Astrocyte of the hippocampus (primary cell): ENCODE measurements at regions not wholly inside any gene's neighbourhood (a gene's known extent, or its start where the extent isn't known, plus 50 kb on each side); places are given as distances from the start of the nearest gene placed in this dataset.
"Not testable (repeated sequence)": the region's sequence is repeated elsewhere in the genome, so short reads cannot be mapped to it uniquely, and the experiment has no call there.

Experiments used
- DNase-seq: peaks from one replicate; pipeline ENCODE4 v3.0.0; 2011; ENCODE audit warnings: low read depth, low spot score

DNA sequence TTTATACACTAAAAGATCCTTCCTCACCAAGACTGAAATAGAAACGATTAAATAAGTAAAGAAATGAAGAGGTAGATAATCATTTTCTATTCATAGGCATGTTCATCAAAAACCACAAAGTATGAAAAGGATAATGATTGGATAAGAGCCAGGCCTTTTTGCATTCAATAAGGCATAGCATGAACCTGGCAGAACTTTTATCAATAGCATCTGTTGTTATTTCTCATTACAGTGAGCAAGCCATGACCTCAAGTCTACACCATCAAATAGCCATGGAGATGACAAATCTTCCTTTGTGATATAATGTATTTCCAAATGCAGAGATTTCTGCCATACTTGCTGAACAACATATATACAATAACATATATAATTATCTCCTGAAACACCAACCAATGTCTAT, 206.0 kb upstream of the SLC7A11 start:
- DNase-seq: no peak

DNA sequence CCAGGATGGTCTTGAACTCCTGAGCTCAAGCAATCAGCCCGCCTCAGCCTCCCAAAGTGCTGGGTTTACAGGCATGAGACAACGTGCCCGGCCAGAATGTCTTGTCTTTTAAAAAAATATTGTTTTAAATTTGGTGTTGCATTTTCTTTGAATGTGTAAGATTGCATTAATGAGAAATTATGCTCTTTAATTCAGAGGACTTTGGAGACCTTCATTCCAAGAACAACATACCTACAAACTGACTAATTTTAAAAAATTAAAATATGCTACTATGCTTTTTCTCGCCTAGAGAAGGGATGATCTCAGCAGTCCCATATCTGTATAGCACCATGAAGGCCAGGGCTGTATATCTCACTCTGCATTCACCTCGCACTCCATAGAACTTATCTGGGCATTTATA, 204.3 kb upstream of the SLC7A11 start:
- peak; percentile 35 for DNase-seq

DNA sequence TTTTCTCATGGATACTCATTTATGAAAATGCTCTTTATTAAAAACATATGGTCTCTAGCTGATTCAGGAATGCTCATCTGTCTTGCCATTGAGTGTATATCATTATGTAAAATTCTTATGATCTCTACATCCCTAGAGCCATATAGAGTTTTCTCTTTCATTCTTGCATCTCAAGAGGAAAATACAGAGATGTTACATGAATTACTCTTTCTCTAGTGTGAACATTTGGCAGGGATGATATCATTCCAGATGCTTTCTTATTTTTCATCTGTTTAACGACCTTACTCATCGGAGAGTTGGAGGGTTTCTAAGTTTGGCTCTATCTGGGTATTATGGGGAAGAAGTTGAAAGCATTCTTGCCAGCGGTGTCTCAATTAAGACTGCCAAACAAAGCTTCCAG, 202.9 kb upstream of the SLC7A11 start:
- DNase-seq: no peak

DNA sequence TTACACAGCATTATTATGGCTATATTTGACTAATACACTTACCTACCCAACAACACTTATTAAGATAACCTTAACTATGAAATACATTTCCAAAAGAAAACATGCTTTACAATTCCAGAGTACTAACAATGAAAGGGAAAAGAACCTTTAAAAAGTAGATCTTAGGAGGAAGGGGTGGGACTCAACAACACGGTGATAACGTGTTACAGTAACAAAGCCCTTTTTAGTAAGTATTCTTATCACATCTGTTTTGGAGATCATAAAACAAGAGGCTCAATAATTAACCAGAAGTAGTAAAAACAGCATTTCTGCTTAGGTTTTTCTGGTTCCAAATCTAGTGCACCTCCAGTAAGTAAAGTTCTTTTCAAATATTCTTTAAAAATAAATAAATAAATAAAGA, 202.1 kb upstream of the SLC7A11 start:
- no peak for DNase-seq

DNA sequence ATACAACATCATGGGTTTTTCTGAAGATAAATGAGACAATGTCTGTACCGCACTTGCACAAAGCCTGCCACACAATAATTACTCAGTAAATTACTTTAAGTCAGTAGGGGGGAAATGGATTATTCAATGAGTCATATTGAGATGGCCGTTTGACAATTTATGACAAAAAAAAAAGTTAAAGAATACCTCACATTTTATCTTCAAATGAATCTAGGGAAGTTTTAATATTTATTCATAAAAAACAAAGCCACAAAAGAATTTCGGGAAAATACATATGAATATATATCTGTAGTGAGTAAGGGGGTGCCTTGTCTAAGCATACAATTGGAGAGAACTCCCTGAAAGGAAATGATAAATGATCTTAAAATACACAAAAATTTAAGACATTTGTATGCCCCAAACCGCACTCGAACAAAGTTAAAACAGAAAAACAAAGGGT, 197.0 kb upstream of the SLC7A11 start:
- DNase-seq: peak; percentile 18

DNA sequence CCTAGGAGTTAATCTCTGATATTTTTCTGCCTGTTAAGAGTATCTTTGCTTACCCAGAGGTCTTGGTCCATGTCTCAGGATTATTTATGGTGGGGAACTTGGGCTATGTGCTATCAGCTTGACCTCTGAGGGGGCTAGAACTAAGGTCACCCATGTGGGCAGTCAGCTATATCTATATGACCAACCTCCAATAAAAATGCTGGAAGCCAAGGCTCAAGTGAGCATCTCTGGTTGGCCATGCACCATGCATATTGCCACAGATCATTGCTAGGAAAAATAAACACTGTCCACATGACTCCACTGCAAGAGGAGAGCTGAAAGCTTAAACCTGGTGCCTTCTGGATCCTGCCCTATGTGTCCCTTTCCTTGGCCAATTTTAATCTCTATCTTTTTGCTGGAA, 196.5 kb upstream of the SLC7A11 start:
- DNase-seq: peak; percentile 14

DNA sequence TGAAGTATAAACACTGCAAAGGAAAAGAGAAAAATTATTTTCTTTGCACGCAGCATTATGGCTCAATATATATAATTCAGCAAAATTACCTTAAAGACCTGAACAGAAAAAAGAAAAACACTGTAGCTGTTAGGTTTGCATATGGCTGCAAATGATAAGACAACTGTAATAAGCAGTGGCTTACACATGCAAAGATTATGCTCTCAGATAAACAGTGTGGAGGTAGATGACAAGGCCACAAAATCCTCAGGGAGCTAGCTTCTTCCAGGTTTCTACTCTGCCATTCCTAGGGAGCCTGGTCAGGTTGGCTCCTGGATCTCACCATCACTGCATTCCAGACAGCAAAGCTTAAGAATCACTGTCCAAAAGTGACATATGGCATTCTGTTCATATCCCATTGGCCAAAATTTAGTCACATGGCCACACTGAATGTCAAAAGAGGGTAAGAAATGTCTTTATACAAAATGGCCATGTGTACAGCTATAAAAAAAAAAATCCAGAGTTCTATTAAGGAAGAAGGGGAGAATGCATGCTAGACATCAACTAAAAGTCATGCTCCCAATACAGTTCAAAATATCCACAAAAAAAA, 195.2 kb upstream of the SLC7A11 start:
- no peak for DNase-seq

DNA sequence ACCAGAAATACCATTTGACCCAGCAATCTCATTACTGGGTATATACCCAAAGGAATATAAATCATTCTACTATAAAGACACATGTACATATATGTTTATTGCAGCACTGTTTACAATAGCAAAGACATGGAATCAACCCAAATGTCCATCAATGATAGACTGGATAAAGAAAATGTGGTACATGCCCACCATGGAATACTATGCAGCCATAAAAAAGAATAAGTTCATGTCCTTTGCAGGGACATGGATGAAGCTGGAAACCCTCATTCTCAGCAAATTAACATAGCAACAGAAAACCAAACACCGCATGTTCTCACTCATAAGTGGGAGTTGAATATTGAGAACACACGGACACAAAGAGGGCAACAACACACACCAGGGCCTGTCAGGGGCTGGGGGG, 193.6 kb upstream of the SLC7A11 start:
- not testable (repeated sequence) for DNase-seq

DNA sequence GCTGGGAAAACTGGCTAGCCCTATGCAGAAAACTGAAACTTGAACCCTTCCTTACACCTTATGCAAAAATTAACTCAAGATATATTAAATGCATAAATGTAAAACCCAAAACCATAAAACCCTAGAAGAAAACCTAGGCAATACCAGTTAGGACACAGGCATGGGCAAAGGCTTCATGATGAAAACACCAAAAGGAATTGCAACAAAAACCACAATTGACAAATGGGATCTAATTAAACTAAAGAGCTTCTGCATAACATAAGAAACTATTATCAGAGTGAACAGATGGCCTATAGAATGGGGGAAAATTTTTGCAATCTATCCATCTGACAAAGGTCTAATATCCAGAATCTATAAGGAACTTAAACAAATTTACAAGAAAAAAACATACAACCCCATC, 192.9 kb upstream of the SLC7A11 start:
- not testable (repeated sequence) for DNase-seq

DNA sequence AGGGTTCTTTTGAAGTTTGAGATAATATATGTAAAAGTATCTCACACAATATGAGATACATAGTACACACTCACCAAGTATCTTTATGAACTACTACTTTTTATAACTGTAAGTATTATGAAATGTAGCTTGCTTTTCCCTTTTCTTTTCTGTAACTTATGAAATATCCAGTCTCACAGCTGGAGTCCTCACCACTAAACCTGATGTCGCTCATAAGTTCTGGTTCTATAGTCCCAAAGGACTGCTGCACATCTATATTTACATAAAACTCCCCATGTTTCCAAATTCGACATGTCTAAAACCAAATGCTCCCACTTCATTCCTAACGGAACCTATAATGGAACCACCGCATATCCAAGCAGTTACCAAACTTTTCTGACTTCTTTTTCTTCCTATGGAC, 186.5 kb upstream of the SLC7A11 start:
- no peak for DNase-seq

DNA sequence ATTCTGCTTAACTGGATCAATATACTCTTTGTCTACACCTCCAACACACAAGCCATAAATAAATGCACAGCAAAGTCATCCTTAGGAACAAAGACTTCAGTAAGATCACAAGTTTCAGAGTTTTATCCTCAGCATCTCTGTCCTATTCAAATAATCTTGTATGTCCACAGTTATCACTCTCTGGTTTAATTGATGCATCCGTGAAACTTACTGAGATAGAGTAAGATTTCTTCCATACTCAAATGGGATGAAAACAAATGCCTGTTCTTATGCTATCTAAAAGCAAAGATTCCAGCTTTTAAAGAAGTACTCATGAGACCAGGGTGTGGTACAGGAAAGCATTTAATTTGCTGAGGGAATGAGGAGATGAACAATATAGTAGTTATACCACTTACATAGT, 184.6 kb upstream of the SLC7A11 start:
- no peak for DNase-seq

DNA sequence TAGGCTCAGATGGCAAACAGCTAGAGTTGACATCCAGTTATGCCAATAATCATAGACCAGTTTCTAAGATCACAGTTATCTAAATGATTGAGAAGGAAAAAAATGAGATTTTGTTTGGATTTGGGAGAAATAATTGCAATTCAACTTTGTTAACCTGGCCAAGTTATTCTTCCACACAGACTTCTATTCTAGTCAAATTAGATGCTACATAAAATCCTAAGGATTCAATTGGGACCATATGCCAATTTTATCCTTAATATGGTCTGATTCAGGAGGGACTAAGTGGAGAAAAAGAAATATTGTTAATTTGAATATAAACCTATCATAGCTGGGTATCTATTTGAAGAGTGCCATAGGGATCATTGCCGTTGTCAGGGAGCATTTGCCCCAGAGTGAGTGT, 178.3 kb upstream of the SLC7A11 start:
- DNase-seq: no peak

DNA sequence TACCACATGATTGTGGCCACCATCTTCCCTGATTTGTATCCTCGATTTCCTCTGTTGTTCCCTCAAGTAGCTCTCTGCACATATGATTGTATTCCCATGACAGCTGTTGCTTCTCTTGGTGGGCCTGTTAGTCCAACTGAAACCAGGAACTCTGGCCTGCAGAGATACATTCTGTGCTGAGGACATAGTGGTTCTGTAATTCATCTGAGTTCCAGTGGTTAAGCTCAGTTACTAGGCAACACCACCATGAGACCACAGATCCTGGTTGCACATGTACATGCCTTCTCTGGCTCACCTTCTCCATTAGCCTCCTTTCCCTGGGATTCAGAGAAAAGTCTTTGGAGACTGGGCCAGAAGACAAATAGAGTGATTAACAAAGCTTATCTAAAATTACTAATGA, 172.1 kb upstream of the SLC7A11 start:
- DNase-seq: peak; percentile 29

DNA sequence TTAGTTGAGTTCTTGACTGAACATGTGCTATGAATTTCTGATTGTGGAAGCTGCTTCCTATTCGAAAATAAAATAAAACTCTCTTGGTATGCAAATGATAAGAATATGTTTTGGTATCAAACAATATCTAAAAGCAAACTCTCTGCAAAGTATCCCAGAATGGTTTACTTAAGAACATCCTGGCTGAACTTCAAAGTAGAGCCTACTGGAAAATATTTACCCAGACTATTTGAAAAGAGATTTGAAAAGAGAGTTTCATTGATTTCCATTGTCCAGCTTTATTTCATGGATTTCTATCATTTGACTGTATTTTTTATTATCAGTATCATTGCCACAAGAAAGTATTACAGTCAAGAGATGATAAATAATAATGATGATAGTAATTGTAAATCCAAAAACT, 171.1 kb upstream of the SLC7A11 start:
- no peak for DNase-seq

DNA sequence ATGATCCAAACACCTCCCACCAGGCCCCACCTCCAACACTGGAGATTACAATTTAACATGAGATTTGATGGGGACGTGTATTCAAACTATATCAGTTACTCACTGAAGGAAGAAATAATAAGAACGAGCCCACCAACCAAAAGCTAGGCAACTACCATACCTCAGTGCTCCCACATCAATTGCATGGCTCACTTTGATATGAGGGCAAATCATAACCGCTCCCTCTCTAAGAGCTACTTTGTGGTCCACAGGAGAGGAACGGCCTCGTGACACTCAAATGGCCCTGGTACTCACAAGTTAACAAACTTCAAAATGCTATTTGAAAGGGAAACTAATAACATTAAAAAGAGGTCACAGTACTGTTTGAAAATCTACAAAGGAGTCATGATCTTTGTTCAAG, 170.7 kb upstream of the SLC7A11 start:
- no peak for DNase-seq

DNA sequence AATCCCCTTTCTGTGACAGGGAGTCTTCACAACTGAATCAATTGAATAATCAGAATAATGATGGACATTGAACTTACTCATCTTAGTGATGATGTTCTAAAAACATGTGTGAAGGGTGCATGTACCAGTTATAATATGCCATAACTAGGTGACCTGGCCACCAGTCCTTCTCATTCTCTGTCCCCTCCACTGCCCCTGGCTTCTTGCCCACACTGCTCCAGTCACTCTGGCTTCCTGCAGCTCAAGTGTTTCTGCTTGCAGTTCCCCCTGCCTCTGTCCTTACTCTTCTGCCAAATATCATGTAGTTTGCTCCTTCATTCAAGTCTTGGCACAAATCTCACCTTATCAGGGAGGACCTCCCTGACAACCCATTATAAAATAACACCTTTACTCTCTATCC, 168.1 kb upstream of the SLC7A11 start:
- no peak for DNase-seq

DNA sequence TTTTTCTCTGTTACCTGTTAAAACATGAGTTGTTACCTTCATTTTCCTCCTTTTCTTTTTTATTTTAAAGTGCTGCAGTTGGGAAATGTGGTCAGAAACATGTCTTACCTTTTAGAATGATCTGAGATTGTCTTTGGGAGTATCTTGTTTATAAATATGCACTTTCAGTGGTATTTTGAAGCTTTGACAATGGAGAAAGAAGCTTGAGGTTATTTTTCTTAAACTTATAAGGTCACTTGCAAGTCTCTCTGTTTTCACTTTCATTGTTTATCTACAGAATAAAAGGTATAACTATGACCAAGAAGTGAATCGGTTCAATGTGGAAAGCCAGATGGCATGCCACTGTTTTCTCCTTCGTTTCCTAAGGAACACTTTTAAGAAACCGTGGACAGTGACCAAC, 167.5 kb upstream of the SLC7A11 start:
- DNase-seq: no peak

DNA sequence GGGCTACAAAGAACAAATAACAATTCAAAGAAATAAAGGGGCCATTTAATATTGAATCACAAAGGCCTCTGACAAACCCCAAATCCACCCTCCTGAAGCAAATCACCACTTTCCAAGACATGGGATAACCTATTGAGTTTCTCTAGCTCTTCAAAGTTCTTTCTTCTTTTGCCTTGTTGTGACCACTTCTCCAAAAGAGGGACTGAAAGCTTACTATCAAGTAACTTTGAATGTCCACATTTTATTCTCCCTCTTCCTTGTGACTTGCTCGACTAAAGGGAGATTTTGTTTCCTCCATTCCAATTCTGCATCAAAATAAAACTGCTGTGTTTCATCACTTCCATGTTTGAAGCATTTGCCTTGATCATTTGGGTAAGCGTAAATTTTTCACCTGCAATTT, 166.6 kb upstream of the SLC7A11 start:
- no peak for DNase-seq

DNA sequence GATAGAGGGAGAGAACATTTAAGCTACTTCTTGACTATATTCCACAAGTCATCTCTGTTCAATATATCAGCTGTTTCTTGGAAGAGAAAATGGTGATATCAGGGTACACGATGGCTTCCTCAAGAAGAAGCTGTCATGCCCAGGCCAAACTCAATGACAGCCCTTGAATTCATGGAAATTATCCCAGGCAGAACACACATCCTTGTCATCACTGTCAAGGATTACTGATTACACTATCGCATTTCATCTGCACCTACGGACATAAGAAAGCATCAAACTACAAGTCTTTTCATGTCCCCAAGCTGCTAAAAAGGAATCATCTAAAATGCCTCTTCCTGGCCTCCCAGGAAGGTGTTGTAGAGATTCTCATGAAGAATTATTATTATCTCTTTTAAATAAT, 165.2 kb upstream of the SLC7A11 start:
- no peak for DNase-seq

DNA sequence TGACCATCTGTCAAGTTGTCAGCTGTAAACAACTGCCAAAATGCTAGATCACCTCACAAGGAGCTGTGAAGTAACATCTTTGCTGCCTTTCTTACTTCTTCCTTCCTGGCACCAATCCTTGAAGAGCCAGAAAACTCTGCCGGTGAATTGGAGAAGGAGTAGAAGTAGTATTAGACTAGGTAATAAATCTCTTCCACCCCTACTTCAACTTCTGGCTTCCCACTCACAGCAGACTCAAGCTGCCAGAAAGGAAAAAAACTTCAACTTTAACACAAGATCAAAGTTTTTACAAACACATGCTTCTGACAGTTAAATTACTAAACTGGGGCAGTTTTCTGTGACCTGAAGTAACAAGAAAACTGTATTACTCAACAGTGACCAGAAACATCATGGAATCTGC, 164.7 kb upstream of the SLC7A11 start:
- no peak for DNase-seq

DNA sequence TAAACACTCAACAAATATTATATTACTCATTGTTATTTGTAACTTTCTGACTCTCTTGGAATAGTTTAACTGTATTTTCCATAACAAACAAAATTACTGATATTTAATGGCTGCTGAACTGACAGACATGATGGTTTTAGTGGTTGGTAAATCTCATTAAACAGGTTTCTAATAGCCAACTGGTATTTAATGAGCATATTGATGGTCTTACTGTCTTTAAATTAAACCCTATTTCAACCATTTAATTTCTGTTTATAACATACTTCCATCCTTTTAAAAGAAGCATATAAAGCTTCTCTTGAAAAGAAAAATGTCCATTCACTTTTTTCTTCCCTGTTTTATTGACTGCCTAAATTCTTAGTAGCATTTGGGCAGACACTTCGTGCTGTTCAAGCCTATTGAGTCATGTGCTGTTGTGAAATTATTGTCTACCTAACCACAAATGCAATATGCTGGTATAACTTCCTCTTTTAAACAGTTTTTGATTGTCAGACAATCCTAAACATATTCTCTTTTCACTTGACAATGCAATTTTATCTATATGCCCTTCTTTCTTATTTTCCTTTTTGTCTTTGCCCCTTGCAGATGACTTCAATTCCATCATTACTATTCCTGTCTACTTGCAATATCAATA, 163.9 kb upstream of the SLC7A11 start:
- DNase-seq: no peak

DNA sequence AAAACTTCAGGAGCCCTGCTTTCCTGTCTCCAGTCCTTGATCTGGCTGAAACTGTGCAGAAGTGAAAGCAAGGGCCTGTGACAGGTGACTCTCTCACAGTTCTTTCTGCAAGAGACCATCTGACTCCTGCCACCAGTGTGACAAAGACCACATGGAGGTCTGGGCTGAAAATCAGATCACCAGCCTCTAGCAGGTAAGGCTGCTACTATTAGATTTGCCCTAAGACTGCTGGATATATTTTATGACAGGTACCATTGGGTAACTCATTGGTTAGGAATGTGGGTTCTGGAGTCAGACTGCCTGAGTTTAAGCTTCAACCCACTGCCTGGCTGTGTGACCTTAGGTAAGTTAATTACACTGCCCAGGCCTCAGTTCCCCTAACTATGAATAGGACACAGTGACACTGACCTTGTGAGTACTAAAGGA, 163.3 kb upstream of the SLC7A11 start:
- no peak for DNase-seq

DNA sequence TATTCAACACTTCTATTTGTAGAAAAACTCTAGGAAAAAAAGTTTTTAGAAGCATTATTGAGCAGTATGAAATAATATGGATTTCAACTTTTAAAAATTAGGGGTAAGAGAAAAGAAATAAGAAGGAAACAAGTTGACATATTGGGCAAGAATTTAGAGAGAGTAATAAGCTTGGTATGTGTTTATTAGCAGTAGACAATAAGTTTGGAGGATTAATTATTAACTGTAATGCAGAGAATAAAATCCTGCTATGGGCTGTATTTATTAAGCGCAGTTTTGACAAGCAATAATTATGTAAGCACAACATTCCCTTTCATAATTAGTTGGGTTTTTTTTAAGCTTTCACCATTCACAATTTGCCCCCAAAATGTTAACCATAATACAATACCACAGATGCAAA, 162.7 kb upstream of the SLC7A11 start:
- DNase-seq: no peak

DNA sequence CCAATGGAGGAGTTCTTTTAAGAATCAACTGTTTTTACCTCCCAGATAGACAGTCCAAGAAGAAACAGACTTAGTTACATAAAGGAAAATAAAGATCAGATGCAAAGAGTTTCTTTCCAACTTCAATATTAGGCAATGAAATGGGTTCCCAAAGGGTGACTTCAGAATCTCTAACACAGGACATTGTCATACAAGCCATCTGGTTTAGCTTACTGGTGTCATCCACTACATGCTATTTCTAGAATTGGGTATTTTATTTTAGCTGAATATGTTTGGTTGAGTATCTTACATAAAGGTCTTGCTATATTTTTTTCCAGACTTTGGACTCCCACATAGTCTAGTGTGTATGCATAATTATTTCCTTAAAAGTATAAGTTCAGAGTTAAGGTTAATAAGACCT, 162.1 kb upstream of the SLC7A11 start:
- no peak for DNase-seq
